ENCODE measurements at regions not wholly inside any gene's neighbourhood (a gene's known extent, or its start where the extent isn't known, plus 50 kb on each side); places are given as distances from the start of the nearest gene placed in this dataset.

DNA sequence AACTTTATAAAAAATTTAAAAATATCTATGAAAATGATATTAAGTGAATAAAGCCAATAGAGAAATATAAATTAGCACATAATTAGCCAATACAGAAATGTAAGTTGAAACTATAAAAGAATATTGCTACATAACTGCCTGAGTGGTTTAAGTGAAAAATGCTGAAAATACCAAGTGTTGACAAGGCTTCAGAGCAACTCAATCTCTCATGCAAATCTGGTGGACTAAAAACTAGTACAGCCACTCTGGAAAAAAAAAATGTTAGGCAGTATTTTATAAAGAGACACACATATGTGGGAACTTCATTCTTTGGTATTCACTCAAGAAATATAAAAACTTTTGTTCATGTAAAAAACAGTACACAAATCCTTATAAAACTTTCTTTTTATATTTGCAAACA is 833.7 kb upstream of the ROBO1 start:
- TF ChIP-seq POLR2A (IDR thresholded peaks at IDR 0.05) (no peak), CTCF (IDR thresholded peaks at IDR 0.05) (no peak)

Data from heart left ventricle (tissue), 13 donors.